GM12891 (cell line): ENCODE measurements at regions not wholly inside any gene's neighbourhood (a gene's known extent, or its start where the extent isn't known, plus 50 kb on each side); places are given as distances from the start of the nearest gene placed in this dataset.

ENCODE experiments used
- PAX5 ChIP-seq: IDR thresholded peaks from 2 replicates; pipeline ENCODE4 v1.6.1; 2011; ENCODE audit warnings: low read length, moderate library complexity, mild to moderate bottlenecking; ENCODE audit not compliant: insufficient read depth, severe bottlenecking
- POLR2A ChIP-seq: IDR thresholded peaks from 2 replicates; pipeline ENCODE4 v1.6.1; 2011; ENCODE audit warnings: low read depth, low read length, control low read depth
- POLR2AphosphoS5 ChIP-seq: IDR thresholded peaks from 2 replicates; pipeline ENCODE4 v1.6.1; 2011; ENCODE audit warnings: low read depth, low read length, control low read depth
- TAF1 ChIP-seq: IDR thresholded peaks from 2 replicates; pipeline ENCODE4 v1.6.1; 2011; ENCODE audit warnings: low read depth, low read length, control low read depth

DNA sequence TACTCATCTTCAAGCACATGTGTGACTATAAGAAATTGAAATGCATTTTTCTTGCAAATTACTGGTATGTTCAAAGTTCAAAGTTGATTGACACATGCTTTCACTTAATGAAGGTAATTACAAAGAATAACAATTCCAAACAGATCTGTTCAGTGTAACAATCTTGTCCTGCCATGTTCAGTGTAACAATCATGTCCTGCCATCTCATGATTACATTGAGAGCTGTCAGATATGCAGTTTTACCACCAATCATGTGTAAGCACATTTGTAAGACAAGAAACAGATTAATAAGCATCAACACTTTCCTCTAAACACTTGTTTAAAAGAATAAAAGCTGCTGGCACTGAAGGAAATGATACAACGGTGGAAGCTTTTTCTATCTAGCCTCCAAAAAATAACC lies 80.3 kb upstream of the ZNF281 start:
- TF ChIP-seq POLR2AphosphoS5 (no peak), POLR2A (no peak), PAX5 (no peak), TAF1 (no peak)
